ENCODE measurements at regions not wholly inside any gene's neighbourhood (a gene's known extent, or its start where the extent isn't known, plus 50 kb on each side); places are given as distances from the start of the nearest gene placed in this dataset.

- ATAC-seq, result no peak
- TF ChIP-seq TOX (CRISPR knock-in tag; IDR thresholded peaks at IDR 0.05; ENCODE audit: borderline replicate concordance) (no peak), PATZ1 (CRISPR knock-in tag; IDR thresholded peaks at IDR 0.05; ENCODE audit: borderline replicate concordance) (no peak), CSDC2 (CRISPR knock-in tag; IDR thresholded peaks at IDR 0.05) (no peak), CSRNP3 (CRISPR knock-in tag; IDR thresholded peaks at IDR 0.05) (no peak), OSR1 (CRISPR knock-in tag; IDR thresholded peaks at IDR 0.05) (no peak), ISL1 (CRISPR knock-in tag; IDR thresholded peaks at IDR 0.05) (no peak), CREB5 (CRISPR knock-in tag; IDR thresholded peaks at IDR 0.05; ENCODE audit: low read depth) (no peak), ZC3H10 (CRISPR knock-in tag; IDR thresholded peaks at IDR 0.05) (no peak), ZFP3 (CRISPR knock-in tag; IDR thresholded peaks at IDR 0.05) (no peak), ZNF565 (CRISPR knock-in tag; conservative IDR thresholded peaks at IDR 0.05; ENCODE audit: low read depth) (no peak), ESRRG (CRISPR knock-in tag; IDR thresholded peaks at IDR 0.05) (no peak), TSHZ2 (CRISPR knock-in tag; IDR thresholded peaks at IDR 0.05) (no peak), POU6F1 (CRISPR knock-in tag; IDR thresholded peaks at IDR 0.05; ENCODE audit: borderline replicate concordance, low read depth) (no peak), TCF4 (CRISPR knock-in tag; IDR thresholded peaks at IDR 0.05; ENCODE audit: borderline replicate concordance) (no peak), ZFP30 (CRISPR knock-in tag; IDR thresholded peaks at IDR 0.05) (no peak)
Measured at GRCh38 chr3:83321891-83322290, 1560.4 kb upstream of the GBE1 start.

- TF ChIP-seq CSDC2 (CRISPR knock-in tag; IDR thresholded peaks at IDR 0.05), result no peak
- no peak for TF ChIP-seq TSHZ2 (CRISPR knock-in tag; IDR thresholded peaks at IDR 0.05)
- no peak for TF ChIP-seq GLIS3 (CRISPR knock-in tag; IDR thresholded peaks at IDR 0.05)
- TF ChIP-seq TCF4 (CRISPR knock-in tag; IDR thresholded peaks at IDR 0.05; ENCODE audit: borderline replicate concordance), result no peak
- no peak for TF ChIP-seq POU6F1 (CRISPR knock-in tag; IDR thresholded peaks at IDR 0.05; ENCODE audit: borderline replicate concordance, low read depth)
- TF ChIP-seq RARB (CRISPR knock-in tag; IDR thresholded peaks at IDR 0.05), result no peak
- no peak for TF ChIP-seq ARNTL (CRISPR knock-in tag; IDR thresholded peaks at IDR 0.05; ENCODE audit: borderline replicate concordance, low read depth)
- no peak for TF ChIP-seq ESRRG (CRISPR knock-in tag; IDR thresholded peaks at IDR 0.05)
Measured at GRCh38 chr3:83354205-83354604, 1592.8 kb upstream of the GBE1 start.

More at GRCh38 chr3:83354205-83354604, 1592.8 kb upstream of the GBE1 start:
- no peak for ATAC-seq
